GM19023 (cell line): ENCODE measurements at regions not wholly inside any gene's neighbourhood (a gene's known extent, or its start where the extent isn't known, plus 50 kb on each side); places are given as distances from the start of the nearest gene placed in this dataset.

ENCODE experiments used
- ATAC-seq: cut with Tn5 transposase; IDR thresholded peaks from one replicate; pipeline ENCODE4 v1.9.1; 2021; ENCODE audit warnings: mild to moderate bottlenecking, moderate library complexity; ENCODE audit not compliant: unreplicated experiment

DNA sequence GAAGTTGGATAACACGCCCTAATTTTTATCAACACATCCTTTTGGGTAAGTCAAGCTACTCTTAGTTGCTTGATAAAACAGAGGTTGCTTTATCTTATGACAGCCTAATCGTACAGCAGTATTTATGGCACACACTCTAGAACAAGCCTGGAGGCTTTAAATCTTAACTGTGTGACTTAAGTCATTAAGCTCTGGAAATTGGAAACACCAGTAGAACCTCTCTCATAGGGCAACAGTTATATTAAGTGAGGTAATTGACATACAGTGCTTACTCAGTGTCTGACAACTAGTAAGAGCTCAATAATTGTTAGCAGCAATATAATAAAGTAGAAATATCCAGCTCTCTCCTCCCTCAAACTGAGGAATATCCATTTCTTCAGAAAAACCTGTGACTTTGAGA, 808.9 kb upstream of the WWC1 start:
- no peak for ATAC-seq

- ATAC-seq, result no peak
Observed at GRCh38 chr5:167485061-167485774, 806.2 kb upstream of the WWC1 start.

GRCh38 chr5:167488371-167488770, 803.1 kb upstream of the WWC1 start:
- ATAC-seq, result no peak

DNA sequence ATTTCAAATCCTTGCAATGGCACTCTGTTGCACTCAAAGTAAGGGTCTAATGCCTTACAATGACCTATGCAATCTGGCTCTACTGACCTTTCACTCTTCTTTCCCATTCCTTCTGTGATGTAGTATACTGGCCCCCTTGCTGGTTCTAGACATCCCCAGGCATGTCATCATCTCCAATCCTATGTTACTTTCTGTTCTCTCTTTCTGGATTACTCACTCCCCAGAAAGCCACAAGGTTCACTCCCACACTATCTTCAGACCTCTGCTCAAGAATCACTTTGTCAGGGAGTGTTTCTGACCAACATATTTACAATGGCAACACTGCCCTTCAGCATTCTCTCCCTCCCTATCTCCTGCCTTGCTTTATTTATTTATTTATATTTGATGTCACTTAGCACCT, 802.2 kb upstream of the WWC1 start:
- ATAC-seq, result peak; percentile 64

GRCh38 chr5:167503926-167504720, 787.3 kb upstream of the WWC1 start:
- no peak for ATAC-seq

- no peak for ATAC-seq
Observed at GRCh38 chr5:167507463-167508233, 783.8 kb upstream of the WWC1 start.

- no peak for ATAC-seq
Observed at GRCh38 chr5:167509076-167509475, 782.4 kb upstream of the WWC1 start.

- ATAC-seq, result no peak
Observed at GRCh38 chr5:167511276-167511675, 780.2 kb upstream of the WWC1 start.

DNA sequence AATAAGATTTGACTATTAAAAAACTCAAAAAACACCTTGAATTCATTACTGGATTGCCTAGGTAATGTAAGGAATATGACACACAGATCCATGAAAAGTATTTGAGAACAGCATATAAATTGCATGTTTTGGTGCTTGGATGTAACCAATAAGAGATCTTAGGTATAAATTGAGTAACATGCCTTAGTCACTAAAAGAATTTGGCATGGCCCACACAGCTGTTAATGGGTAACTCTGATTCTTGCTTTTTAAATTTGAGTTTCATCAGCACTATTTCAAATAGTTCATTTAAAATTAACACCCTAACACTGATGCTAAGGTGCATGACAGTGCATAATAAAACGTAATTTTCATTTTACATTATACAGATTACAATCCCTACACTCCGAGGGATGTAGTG, 779.3 kb upstream of the WWC1 start:
- no peak for ATAC-seq

DNA sequence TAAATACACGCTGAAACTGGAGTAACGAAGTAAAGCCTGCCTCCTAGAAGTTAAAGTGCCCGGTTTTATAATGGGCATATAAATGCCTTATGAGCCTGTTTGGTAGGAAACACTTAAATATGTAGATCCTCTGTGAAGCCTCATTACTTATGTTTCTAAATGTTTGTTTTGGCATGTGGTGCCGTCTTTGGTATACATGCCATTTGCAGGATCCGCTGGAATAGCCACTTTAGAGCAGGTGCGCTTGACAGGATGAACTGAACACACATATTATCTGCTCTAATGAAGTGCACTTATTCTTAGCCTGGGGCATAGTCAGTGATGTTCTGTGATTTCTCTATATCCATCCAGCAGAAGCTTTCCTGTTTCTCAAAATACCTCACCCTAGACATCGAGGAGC, 778.1 kb upstream of the WWC1 start:
- ATAC-seq, result no peak

GRCh38 chr5:167514461-167514860, 777.0 kb upstream of the WWC1 start:
- ATAC-seq, result no peak

- ATAC-seq, result no peak
Observed at GRCh38 chr5:167525004-167525403, 766.4 kb upstream of the WWC1 start.

GRCh38 chr5:167528651-167529050, 762.8 kb upstream of the WWC1 start:
- ATAC-seq, result no peak

- ATAC-seq, result no peak
Observed at GRCh38 chr5:167530548-167530947, 760.9 kb upstream of the WWC1 start.

GRCh38 chr5:167533814-167534795, 757.3 kb upstream of the WWC1 start:
- ATAC-seq, result no peak

DNA sequence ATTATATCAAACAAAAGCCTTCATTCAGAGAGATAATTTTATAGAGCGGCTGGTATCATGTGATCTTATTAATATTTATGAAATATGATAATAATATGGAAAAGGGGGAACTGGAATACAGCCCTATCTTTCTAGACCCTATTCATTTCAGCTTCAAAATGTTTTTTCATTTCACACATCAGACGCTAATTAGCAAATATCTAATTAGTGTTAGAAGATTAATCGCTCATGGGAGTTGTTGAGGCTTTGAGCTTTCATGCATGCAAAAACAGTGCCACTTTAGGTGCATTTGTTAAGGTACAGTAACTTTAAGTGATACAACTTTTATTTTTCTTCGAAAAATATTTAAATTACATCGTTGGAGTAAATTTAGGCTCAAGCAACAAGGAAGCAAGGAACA, 751.7 kb upstream of the WWC1 start:
- ATAC-seq, result no peak

DNA sequence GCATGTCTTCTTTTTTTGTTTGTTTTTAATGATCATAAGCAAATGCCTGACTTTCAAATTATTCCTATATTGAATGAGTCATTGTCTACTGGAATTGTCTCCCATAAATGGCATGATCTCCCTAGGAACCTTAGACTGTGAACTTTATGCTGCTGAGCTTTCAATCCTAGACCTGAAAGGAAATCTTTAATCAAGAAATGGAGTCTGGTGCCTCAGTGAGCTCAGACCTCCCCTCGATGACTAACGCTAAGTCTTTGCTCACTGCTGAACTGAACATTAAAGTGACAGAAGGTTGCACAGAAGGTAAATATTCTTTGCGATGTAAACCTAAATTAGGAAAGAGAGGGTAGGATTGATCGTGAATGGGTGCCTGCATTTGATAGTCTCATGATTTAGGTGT, 745.2 kb upstream of the WWC1 start:
- no peak for ATAC-seq

DNA sequence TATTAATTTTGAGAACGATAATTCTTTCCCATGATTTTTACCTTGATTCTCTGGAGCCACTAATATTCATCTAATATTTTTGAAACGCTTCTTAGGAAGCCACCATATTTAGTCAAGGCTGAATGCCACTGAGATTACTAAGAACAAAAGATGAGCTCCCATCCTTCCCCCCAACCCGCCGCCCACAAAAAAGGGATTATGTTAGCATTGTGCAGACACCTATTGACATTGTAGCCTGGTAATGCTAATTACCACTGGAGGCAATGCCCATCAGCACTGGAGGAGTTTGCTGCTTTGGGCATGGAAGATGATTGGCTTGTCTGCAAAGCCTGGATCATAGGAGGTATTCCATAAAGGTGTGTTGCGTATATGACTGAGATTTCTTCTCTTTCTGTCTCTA, 739.1 kb upstream of the WWC1 start:
- no peak for ATAC-seq

DNA sequence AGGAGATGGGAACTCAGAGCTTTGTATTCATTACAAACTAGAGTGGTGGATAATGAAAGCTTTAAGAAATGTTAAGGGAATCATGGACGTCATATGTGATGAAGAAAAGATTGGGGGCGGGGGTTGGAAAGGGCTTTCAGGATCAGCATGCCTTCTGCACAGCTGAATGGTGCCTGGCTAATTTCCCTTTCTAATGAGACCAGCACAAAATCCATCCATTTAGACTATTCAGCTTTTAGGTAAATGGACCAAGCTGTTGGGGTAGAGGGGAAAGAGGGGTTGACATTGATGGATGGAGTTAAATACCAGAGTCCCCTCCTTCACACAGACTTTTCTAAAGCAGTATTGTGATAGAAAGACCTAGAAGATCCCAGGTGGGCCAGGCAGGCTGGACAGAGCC, 737.9 kb upstream of the WWC1 start:
- no peak for ATAC-seq

DNA sequence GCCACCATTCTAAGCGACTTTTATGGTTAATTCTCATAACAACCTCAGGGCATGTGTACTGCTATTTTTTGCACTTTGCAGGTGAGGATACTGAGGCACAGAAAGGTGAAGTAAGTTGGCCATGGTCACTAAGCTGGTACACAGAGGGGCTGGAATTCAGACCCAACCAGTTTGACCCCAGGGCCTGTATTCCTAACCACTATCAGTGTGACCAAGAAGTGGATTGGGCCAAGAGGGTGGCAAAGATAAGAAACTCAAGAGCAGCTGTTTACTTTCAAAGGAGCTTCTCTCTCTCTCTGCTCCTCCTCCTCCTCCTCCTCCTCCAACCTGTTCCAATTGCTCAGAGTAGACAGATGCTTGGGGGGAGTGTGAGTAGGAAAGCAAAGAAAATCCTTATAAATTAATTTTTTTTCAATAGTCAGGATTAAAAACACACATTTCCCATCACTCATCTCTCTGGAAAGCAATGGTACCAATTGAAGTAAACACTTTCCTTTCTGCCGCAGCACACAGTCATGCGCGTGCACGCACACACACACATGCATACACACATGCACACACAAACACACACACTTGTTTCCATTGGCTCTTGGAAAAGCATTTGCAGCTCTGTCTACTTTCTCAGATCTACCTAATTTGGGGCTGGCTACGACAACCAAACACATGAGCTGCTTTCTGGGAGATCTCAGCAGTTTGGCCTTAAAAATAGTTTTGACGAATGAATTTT, 736.7 kb upstream of the WWC1 start:
- no peak for ATAC-seq
